HG02610 (cell line): ENCODE measurements at regions not wholly inside any gene's neighbourhood (a gene's known extent, or its start where the extent isn't known, plus 50 kb on each side); places are given as distances from the start of the nearest gene placed in this dataset.
A peak's percentile ranks its signal among the peaks of the same experiment; 100 is the strongest.

Experiments
- ATAC-seq: cut with Tn5 transposase; IDR thresholded peaks from one replicate; pipeline ENCODE4 v1.9.1; 2021; ENCODE audit warnings: mild to moderate bottlenecking, moderate library complexity; ENCODE audit not compliant: unreplicated experiment

DNA sequence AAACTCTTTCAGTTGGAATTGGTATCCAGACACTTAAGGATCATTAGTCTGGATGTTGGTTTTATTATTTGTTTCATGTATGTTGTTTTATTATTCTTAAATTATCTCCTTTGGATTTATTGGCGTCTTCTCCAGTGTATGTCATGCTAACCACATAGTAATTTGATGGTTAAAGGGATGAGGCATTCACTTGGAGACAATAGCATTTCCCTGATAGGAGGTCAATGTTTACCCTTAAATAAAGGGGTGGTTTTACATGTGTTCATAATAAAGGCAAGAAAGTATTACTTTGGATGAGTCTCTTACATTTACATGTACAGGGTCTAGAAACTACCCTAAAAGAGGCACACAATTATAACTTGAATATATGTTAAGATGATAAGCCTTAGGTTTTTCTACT is 51.2 kb upstream of the RNF144B start:
- no peak for ATAC-seq

DNA sequence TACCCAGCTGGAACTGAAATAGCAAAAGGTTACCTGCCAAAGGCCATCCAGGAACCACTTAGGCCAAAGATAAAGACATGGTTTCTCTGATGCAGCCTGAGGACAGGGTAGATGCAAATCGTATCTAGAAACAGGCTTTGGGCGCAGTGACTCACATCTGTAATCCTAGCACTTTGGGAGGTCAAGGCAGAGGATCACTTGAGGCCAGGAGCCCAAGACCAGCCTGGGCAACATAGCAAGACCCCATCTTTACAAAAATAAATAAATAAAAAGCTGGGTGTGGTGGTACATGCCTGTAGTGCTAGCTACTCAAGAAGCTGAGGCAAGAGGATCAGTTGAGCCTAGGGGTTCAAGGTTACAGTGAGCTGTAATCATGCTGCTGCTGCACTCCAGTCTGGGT is 52.9 kb upstream of the RNF144B start:
- no peak for ATAC-seq

DNA sequence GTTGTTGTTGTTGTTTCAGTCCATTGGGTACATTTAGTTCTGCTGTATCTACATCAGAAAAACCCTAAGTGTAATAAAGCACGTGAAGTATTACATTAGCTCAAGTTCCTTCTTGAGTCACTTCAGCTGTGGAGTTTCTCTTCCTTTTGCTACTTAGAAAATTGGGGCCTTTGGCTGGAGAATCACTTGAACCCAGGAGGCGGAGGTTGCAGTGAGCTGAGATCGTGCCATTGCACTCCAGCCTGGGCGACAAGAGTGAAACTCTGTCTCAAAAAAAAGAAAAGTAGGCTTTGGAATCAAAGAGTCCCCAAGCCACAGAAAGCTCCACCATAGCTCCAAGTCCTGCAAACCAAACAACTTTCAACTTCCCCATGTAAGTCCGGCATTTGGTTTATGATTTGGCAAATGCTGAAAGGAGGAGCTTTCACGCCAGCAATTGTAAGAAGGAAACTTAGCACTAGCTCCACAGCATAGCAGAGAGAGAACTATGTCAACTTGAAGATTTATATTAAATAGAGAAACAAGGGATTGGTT is 56.5 kb upstream of the RNF144B start:
- peak; percentile 61 for ATAC-seq

DNA sequence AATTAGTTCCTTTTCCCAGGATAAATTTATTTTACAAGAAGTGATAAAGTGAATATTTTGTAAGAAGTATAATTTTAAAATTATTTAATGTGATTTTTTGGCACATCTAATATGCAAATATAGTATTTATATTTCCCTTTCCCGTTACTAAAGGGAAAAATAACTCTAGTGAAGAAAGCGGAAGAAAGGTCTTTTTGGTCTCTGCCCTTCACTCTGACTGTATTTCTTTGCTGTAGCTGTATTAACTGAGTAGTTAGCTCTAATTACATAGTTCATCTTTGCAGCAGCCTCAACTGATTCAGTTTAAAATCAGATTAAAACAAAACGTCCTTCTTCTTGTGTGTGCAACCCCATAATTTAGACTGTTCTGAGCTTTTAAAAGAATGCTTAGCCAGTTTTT is 57.4 kb upstream of the RNF144B start:
- no peak for ATAC-seq

DNA sequence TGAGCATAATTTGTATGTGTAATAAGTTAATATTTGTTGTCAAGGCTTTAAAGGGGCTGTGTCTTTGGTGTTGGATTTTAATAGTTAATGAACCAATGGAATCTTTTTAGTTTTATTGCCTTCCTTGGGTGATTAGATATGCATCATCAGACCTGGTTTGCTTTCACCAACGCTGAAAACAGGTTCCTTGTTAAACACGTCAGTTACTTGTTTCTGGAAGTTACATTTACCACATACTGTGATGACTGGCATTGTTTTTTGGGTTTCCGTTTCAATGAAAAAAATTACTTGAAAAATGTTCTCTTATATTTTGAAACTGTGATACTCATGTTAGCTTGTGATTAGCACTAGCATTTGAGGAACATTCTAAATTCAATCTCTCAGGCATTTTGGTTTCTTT is 58.6 kb upstream of the RNF144B start:
- ATAC-seq: no peak

DNA sequence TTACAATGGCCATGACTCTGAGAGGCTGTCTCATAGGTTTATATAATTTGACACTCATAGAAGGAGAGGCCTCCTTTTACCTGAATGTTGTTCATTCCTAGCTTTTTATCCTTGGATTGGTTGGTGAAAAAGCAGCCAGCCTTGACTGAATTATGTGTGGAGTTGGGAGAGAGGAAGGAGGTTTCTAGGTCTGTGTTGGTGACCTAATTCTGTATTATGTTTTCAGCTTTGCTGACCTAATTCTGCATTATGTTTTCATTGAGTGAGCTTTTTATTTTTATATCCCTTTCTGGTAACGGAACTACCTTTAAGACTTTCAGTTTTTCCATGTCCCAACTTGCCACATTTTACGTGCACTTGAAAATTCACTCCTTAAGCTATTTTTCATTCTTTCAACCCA is 59.1 kb upstream of the RNF144B start:
- ATAC-seq: no peak

DNA sequence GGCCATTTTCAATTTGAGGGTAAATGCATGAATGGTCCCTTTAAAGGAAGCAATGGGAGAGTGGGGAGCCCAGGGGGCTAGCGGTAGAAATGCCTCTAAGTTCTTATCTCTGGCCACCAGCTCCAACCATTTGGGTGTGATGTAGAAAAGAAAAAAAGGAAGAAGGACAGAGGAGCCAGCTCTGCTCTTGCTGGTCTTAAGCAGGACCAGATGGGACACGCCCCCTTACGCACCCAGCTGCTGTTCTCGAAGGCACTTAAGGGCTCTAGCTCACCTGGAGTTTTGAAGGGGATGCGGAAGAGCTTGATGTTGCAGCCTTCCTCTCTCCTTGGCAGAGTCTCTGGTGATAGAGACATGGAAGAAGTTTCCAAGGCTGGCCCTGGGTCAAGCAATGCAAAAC is 59.5 kb upstream of the RNF144B start:
- ATAC-seq: no peak

DNA sequence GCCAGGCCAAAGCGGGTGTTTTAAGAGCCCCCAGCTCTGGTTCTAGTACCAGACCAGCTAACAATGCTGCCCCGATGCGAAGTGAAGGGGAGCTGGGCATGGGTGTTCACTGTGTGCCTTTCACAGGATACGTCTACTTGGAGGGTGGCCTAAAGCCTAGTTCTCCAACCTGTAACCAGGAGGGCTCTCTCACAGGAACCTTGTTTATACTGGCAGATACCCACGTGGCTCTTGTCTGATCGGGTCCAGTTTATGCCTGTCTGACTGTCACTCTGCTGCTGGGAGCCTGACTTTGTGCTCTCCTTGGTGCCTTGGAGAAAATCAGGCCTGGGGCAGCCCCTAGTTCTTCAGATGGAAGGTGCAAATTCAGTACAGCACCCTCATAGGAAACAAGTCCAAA is 60.2 kb upstream of the RNF144B start:
- no peak for ATAC-seq

DNA sequence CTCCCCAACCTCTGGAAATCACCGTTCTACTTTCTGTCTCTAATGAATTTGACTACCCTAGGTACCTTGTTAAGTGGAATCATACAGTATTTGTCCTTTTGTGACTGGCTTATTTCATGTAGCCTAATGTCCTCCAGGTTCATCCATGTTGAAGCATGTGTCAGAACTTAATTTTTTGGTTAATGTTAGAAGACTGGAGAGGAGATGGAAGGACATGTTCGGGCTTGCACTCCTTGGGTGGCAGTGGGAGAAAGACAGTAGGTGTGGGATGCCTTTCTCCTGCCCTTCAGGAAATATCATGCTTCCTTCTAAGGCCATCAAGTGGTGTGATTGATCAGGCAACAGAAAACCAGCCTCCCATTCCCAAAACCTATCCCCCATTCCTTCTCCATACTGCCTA is 61.1 kb upstream of the RNF144B start:
- peak; percentile 29 for ATAC-seq

DNA sequence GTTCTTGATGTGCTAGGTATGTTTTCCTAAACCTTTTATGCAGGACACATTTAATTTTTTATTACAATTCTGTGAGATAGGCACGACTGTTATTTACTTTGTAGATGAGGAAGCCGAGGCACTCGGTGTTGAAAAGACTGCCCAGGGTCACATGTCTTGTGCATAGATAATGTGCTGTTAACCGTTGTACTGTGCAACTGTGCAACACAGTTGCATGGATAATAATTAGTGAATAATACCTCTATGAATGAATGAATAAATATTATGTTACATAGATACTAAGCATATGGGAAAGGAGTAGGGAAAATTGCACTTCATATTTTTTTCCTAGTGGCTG is 60.3 kb upstream of the DEK start:
- no peak for ATAC-seq

DNA sequence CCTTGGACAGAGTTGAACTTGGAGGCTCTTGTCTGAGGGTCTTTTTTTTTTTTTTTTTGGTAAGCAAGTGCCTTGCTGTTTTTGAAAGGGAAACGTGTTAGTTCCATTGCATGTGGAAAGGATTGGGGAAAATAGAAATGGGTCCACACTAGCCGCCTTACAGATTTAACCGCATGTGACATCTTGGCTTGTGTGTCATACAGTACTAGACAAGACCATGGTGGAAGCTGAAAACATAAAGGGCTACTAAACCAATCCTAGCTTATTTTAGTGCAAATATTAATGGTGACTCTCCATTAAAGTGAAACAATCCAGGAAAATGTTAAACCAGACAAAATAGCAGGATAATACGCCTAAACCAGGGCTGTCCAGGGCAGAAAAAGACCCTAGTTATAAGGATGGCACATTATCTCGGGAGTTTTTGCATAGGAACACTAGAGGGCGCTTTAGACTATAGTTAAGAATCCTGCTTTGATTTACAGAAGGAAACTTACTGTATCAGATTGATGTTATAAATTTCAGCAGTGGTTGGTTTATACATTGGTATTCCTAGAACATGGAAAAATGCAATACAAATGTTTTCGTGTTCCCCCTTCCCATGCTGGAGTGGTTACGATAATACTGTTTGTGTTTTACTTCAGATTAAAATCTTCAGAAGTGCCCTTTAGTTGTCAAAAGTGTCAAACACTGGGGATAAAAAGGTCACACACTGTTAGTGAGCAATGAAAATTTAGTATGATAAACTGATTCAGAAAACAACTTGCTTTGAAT is 59.8 kb upstream of the DEK start:
- no peak for ATAC-seq

DNA sequence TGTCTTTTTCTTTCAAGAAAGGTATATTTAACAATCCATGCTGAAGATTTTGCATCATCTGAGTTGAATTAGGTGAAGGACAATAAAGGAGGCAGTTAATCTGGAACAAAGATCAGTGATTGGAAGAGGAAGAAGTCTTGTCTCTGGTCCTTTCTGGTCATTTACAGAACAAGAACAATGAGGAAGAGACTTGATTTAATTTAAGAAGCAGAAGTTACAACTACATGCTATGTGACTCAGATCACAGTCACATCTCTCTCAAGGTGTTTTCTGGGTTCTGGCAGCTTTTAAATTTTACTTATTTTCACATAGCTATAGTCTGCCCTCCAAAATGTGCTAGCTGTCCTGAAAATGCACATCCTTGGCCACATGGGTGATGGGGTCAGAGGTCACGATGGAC is 53.5 kb upstream of the DEK start:
- ATAC-seq: no peak

DNA sequence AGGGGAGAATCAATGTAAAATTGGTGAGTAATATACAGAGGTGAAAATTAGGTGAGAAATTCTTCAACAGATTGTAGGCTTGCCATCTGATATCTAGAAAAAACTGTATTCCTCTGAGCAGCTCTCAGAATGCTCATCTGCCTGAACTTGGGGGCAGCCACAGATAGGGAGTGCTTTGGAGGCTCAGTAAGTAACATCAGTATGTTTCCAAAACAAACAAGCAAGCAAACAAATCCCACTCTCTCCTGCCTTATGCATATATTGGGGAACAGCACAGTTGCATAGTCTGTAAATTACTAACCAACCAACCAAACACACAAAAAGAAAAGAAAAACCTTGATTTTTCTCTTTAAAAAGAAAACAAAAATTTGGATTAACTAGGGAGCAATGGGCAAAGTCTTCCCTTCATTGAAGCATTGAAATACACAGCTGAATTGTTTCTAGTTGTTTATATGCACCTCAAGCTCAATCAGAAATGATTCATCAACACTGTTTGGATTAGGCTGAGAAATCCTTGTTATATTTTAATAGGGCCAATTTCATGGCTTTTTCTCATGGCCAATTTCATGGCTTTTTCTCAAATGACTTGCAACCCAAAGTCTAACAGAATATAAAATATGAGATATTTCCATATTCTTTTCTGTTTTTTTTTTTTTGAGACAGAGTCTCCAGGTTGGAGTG is 50.1 kb upstream of the DEK start:
- ATAC-seq: no peak
